IMR-90 (cell line): ENCODE measurements at regions not wholly inside any gene's neighbourhood (a gene's known extent, or its start where the extent isn't known, plus 50 kb on each side); places are given as distances from the start of the nearest gene placed in this dataset.

Experiments
- ATAC-seq: fragments of 200-7000 bp; cut with Tn5 transposase; 2 replicates; pipeline ENCODE4 v1.9.1; 2020; ENCODE audit warnings: low read depth, mild to moderate bottlenecking, moderate library complexity
- BruUV-seq: library from RNA; stranded (reverse); fragments of 400-500 nt; replicated peaks from 2 replicates; lab custom pipeline; 2021; lab: Mats Ljungman, UMichigan
- CTCF ChIA-PET: fragments of 300-600 bp; formaldehyde crosslinking; extraction: SDS; loops from one replicate; lab custom pipeline; 2021; ENCODE audit warnings: antibody characterized with exemption; lab: Yijun Ruan, JAX
- POLR2A ChIA-PET: fragments of 300-600 bp; sonication (Branson Sonifier 250); formaldehyde crosslinking; loops from one replicate; lab custom pipeline; 2022; ENCODE audit warnings: antibody characterized with exemption; ENCODE audit not compliant: unreplicated experiment; lab: Charles Lee
- DNase-seq: peaks from one replicate; pipeline ENCODE4 v3.0.0; 2013
- H2AFZ ChIP-seq: replicated peaks from 2 replicates; pipeline ENCODE3; 2013; ENCODE audit warnings: low read length, mild to moderate bottlenecking; ENCODE audit not compliant: poor library complexity
- H2AK5ac ChIP-seq: 2 replicates; pipeline ENCODE4 v1.6.1; 2013; ENCODE audit warnings: low read depth, low read length, inconsistent platforms
- H2AK9ac ChIP-seq: replicated peaks from 2 replicates; pipeline ENCODE3; 2013; ENCODE audit warnings: mild to moderate bottlenecking, low read depth, low read length, moderate library complexity; ENCODE audit not compliant: poor library complexity
- H2BK120ac ChIP-seq: 2 replicates; pipeline ENCODE4 v1.6.1; 2013; ENCODE audit warnings: low read depth, low read length, inconsistent platforms
- H2BK15ac ChIP-seq: 3 replicates; pipeline ENCODE4 v1.6.1; 2013; ENCODE audit warnings: low read depth, low read length, inconsistent platforms
- H2BK20ac ChIP-seq: 2 replicates; pipeline ENCODE4 v1.6.1; 2013; ENCODE audit warnings: low read depth, mild to moderate bottlenecking, inconsistent platforms, low read length, moderate library complexity
- H2BK5ac ChIP-seq: 2 replicates; pipeline ENCODE4 v1.6.1; 2013; ENCODE audit warnings: mild to moderate bottlenecking, low read depth, low read length, inconsistent platforms; ENCODE audit not compliant: poor library complexity, severe bottlenecking
- H3K14ac ChIP-seq: replicated peaks from 2 replicates; pipeline ENCODE4 v1.6.1; 2013; ENCODE audit warnings: low read depth, low read length, inconsistent platforms
- H3K18ac ChIP-seq: 2 replicates; pipeline ENCODE4 v1.6.1; 2013; ENCODE audit warnings: low read depth, low read length, control low read depth
- H3K23ac ChIP-seq: 2 replicates; pipeline ENCODE4 v1.6.1; 2013; ENCODE audit warnings: low read depth, low read length, inconsistent platforms
- H3K27ac ChIP-seq: 2 replicates; pipeline ENCODE4 v1.5.1; 2013; ENCODE audit warnings: mild to moderate bottlenecking, control low read depth, low read length; ENCODE audit not compliant: insufficient read depth
- H3K27me3 ChIP-seq: 2 replicates; pipeline ENCODE4 v1.6.1; 2013; ENCODE audit warnings: low read length; ENCODE audit not compliant: control insufficient read depth, insufficient read depth
- H3K36me3 ChIP-seq: 2 replicates; pipeline ENCODE4 v1.6.1; 2013; ENCODE audit warnings: low read length, mixed read lengths; ENCODE audit not compliant: control insufficient read depth, insufficient read depth
- H3K4ac ChIP-seq: 2 replicates; pipeline ENCODE4 v1.6.1; 2013; ENCODE audit warnings: low read depth, low read length, inconsistent platforms
- H3K4me1 ChIP-seq: 2 replicates; pipeline ENCODE4 v1.6.1; 2013; ENCODE audit warnings: low read length, mixed read lengths; ENCODE audit not compliant: control insufficient read depth, insufficient read depth
- H3K4me2 ChIP-seq: 2 replicates; pipeline ENCODE4 v1.6.1; 2013; ENCODE audit warnings: low read depth, mild to moderate bottlenecking, control low read depth, low read length, moderate library complexity
- H3K4me3 ChIP-seq: 2 replicates; pipeline ENCODE4 v1.5.1; 2013; ENCODE audit warnings: low read depth, mild to moderate bottlenecking, control low read depth, low read length, moderate library complexity; ENCODE audit not compliant: insufficient read depth
- H3K56ac ChIP-seq: 2 replicates; pipeline ENCODE4 v1.6.1; 2013; ENCODE audit warnings: low read length, inconsistent platforms; ENCODE audit not compliant: insufficient read depth; ENCODE audit errors: extremely low read depth
- H3K79me1 ChIP-seq, 2 experiments: 2 replicates each; pipeline ENCODE4 v1.6.1; 2013; ENCODE audit warnings: low read length in 2 of 2, inconsistent platforms in 1 of 2, low read depth in 1 of 2
- H3K9ac ChIP-seq: 2 replicates; pipeline ENCODE4 v1.6.1; 2013; ENCODE audit warnings: low read depth, low read length, control low read depth
- H3K9me1 ChIP-seq: 2 replicates; pipeline ENCODE4 v1.6.1; 2013; ENCODE audit warnings: low read length, inconsistent platforms; ENCODE audit not compliant: insufficient read depth
- H3K9me3 ChIP-seq: 2 replicates; pipeline ENCODE4 v1.6.1; 2013; ENCODE audit warnings: low read length; ENCODE audit not compliant: control insufficient read depth, insufficient read depth
- H4K20me1 ChIP-seq: 2 replicates; pipeline ENCODE4 v1.6.1; 2013; ENCODE audit warnings: low read length, inconsistent platforms; ENCODE audit not compliant: insufficient read depth
- H4K5ac ChIP-seq: 2 replicates; pipeline ENCODE4 v1.6.1; 2013; ENCODE audit warnings: mild to moderate bottlenecking, low read depth, low read length, control low read depth
- H4K8ac ChIP-seq, 2 experiments: 2 replicates each; pipeline ENCODE4 v1.6.1; 2013; ENCODE audit warnings: low read depth in 2 of 2, low read length in 2 of 2, control low read depth in 1 of 2, inconsistent platforms in 1 of 2
- H4K91ac ChIP-seq: 2 replicates; pipeline ENCODE4 v1.6.1; 2013; ENCODE audit warnings: low read depth, low read length, inconsistent platforms; ENCODE audit not compliant: insufficient read depth
- CEBPB ChIP-seq: IDR thresholded peaks from 2 replicates; pipeline ENCODE4 v1.6.1; 2012; ENCODE audit warnings: low read depth, low read length, improper control_type of control experiment
- CTCF ChIP-seq: conservative IDR thresholded peaks from 2 replicates; pipeline ENCODE4 v1.5.1; 2012; ENCODE audit warnings: mild to moderate bottlenecking, low read depth, low read length, improper control_type of control experiment
- ELK1 ChIP-seq: fragments of 150-350 bp; IDR thresholded peaks from 2 replicates; pipeline ENCODE4 v1.6.1; 2016; ENCODE audit warnings: low read depth, mild to moderate bottlenecking, low read length, moderate library complexity, borderline replicate concordance
- FOS ChIP-seq: fragments of 150-350 bp; IDR thresholded peaks from 2 replicates; pipeline ENCODE4 v1.6.1; 2016; ENCODE audit warnings: low read depth, low read length
- MAFK ChIP-seq: IDR thresholded peaks from 2 replicates; pipeline ENCODE4 v1.6.1; 2012; ENCODE audit warnings: low read depth, low read length, improper control_type of control experiment
- MAZ ChIP-seq: IDR thresholded peaks from 2 replicates; pipeline ENCODE4 v1.6.1; 2012; ENCODE audit warnings: low read depth, mild to moderate bottlenecking, low read length, improper control_type of control experiment, moderate library complexity, borderline replicate concordance
- MXI1 ChIP-seq: IDR thresholded peaks from 2 replicates; pipeline ENCODE4 v1.6.1; 2012; ENCODE audit warnings: low read depth, mild to moderate bottlenecking, low read length, moderate library complexity, borderline replicate concordance
- NFE2L2 ChIP-seq: fragments of 150-350 bp; IDR thresholded peaks from 2 replicates; pipeline ENCODE4 v1.6.1; 2016; ENCODE audit warnings: low read depth, mild to moderate bottlenecking, low read length
- POLR2A ChIP-seq: IDR thresholded peaks from 2 replicates; pipeline ENCODE4 v1.6.1; 2012; ENCODE audit warnings: mild to moderate bottlenecking, low read depth, low read length
- RFX5 ChIP-seq: IDR thresholded peaks from 2 replicates; pipeline ENCODE4 v1.8.0; 2012; ENCODE audit warnings: low read depth, mild to moderate bottlenecking, low read length, moderate library complexity
- USF2 ChIP-seq: fragments of 150-350 bp; IDR thresholded peaks from 2 replicates; pipeline ENCODE4 v1.6.1; 2017; ENCODE audit warnings: mild to moderate bottlenecking, antibody characterized with exemption, low read length, low read depth
- WGBS, 2 experiments: methylation state at CpG; one replicate each; pipeline versions ENCODE4 v1.1.5 to v1.1.7; 2013; ENCODE audit warnings: missing lambda C conversion rate in 2 of 2; ENCODE audit not compliant: insufficient read length in 1 of 2; ENCODE audit errors: extremely low coverage in 2 of 2; 5-methylcytosine and 5-hydroxymethylcytosine counted together
- dilution Hi-C: fragments of 300-500 bp; cut with HindIII; formaldehyde crosslinking; loops from one replicate; pipeline ENCODE4 v1.14.3; 2018; ENCODE audit warnings: low sequenced_read_pairs; ENCODE audit not compliant: unreplicated experiment
- in situ Hi-C: fragments of 300-500 bp; cut with MboI; formaldehyde crosslinking; loops from 3 replicates; pipeline ENCODE4 v1.14.3; 2019; ENCODE audit warnings: low sequenced_read_pairs, inconsistent platforms, mixed read lengths
- intact Hi-C: fragments of 100-400 bp; cut with micrococcal nuclease; formaldehyde crosslinking; loops from 2 replicates; pipeline ENCODE4 v1.10.0; 2022

DNA sequence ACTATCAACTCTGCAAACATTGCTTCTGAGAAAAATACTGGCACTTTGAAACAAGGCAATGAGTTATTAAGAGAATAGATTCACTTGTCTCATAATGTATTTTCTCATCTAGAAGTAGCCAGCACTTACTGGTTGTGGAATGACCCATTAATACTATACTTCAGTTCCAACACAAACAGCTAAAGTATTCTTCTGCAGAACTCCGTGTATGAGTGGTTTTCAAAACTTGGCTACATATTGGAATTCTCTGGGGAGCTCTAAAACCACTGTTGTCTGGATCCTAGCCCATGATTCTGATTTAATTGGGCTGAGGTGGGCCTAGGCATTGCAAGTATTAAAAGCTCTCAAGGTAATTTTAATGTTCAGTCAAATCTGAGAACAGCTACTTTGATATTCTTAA lies 1416.4 kb upstream of the RAG2 start:
- in situ Hi-C loops: no loop called here
- no peak overlapping the region for H2AK5ac ChIP-seq

More for the DNA sequence above, 1416.4 kb upstream of the RAG2 start:
- POLR2A ChIA-PET: no interaction called here
- intact Hi-C loops: no loop called here
- H3K4ac ChIP-seq: no peak overlapping the region
- BruUV-seq: no TSS peak
- H3K56ac ChIP-seq: no peak overlapping the region
- no peak overlapping the region for H2AK9ac ChIP-seq
- H2BK5ac ChIP-seq: no peak overlapping the region
- no peak overlapping the region for H2AFZ ChIP-seq
- no peak overlapping the region for H3K27ac ChIP-seq
- no peaks in the 10 kb centered on the region for H4K20me1 ChIP-seq
- WGBS, 2 experiments: no CpG with 5 or more reads among the region's 1 CpG
- H2BK15ac ChIP-seq: no peak overlapping the region
- peaks cover 7% of the 10 kb centered on the region; the same call in 1 of the 2 replicates for H3K9me3 ChIP-seq
- no peak overlapping the region for H2BK20ac ChIP-seq
- H3K4me2 ChIP-seq: no peak overlapping the region
- H3K9ac ChIP-seq: no peak overlapping the region
- no peak overlapping the region for H3K4me3 ChIP-seq
- no peak for ATAC-seq
- H2BK120ac ChIP-seq: no peak overlapping the region
- no peak overlapping the region for H4K8ac ChIP-seq
- H4K91ac ChIP-seq: no peak overlapping the region
- H3K18ac ChIP-seq: no peak overlapping the region
- peak; percentile 20 for DNase-seq
- no peaks in the 10 kb centered on the region for H3K36me3 ChIP-seq
- H3K23ac ChIP-seq: no peak overlapping the region
- CTCF ChIA-PET: no interaction called here
- dilution Hi-C loops: no loop called here
- no peaks in the 10 kb centered on the region for H3K4me1 ChIP-seq
- no peaks in the 10 kb centered on the region for H3K27me3 ChIP-seq
- no peaks in the 10 kb centered on the region for H3K79me1 ChIP-seq
- no peaks in the 10 kb centered on the region for H3K9me1 ChIP-seq
- TF ChIP-seq CEBPB: no peak
- no peak for TF ChIP-seq NFE2L2
- no peak for TF ChIP-seq USF2
- TF ChIP-seq POLR2A: no peak
- TF ChIP-seq ELK1: no peak
- no peak for TF ChIP-seq RFX5
- TF ChIP-seq MAFK: no peak
- no peak for TF ChIP-seq MAZ
- no peak for TF ChIP-seq MXI1
- no peak for TF ChIP-seq CTCF
- TF ChIP-seq FOS: no peak
- no peak overlapping the region for H4K5ac ChIP-seq
- no peak overlapping the region for H3K14ac ChIP-seq
